ENCODE measurements at regions not wholly inside any gene's neighbourhood (a gene's known extent, or its start where the extent isn't known, plus 50 kb on each side); places are given as distances from the start of the nearest gene placed in this dataset.

DNA sequence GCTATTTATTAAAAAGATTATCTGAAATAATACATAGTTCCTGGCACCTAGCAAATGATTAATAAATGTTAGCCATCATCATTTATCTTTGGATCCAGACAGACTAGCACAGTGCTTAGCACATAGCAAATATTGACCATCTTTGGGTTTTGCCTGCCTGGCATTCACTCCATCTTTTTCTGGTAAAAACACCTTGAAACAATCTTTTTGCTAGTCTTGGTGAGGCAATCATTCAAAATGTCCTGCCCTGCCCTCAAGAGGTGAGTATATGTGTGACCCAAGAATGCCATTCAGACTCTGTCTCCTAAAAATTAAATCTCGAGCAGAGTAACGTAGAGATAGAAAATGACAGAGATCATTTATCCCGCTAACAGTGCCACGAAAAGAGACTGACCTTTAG lies 78.3 kb upstream of the ZNF280D start:
- Histone ChIP-seq H3K4me1 (no peaks in the 10 kb centered on the region), H3K9me3 (peaks cover 0 to 16% (median 0%) of the 10 kb centered on the region in 4 donors), H3K27ac (no peak overlapping the region), H3K36me3 (no peaks in the 10 kb centered on the region), H3K4me3 (no peak overlapping the region), H3K27me3 (no peaks in the 10 kb centered on the region)
- no peak for DNase-seq
- TF ChIP-seq, protein P1, sequence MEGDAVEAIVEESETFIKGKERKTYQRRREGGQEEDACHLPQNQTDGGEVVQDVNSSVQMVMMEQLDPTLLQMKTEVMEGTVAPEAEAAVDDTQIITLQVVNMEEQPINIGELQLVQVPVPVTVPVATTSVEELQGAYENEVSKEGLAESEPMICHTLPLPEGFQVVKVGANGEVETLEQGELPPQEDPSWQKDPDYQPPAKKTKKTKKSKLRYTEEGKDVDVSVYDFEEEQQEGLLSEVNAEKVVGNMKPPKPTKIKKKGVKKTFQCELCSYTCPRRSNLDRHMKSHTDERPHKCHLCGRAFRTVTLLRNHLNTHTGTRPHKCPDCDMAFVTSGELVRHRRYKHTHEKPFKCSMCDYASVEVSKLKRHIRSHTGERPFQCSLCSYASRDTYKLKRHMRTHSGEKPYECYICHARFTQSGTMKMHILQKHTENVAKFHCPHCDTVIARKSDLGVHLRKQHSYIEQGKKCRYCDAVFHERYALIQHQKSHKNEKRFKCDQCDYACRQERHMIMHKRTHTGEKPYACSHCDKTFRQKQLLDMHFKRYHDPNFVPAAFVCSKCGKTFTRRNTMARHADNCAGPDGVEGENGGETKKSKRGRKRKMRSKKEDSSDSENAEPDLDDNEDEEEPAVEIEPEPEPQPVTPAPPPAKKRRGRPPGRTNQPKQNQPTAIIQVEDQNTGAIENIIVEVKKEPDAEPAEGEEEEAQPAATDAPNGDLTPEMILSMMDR (IDR thresholded peaks at IDR 0.05), result no peak
- no peak for TF ChIP-seq POLR2A (IDR thresholded peaks at IDR 0.05)

- TF ChIP-seq POLR2A (IDR thresholded peaks at IDR 0.05), result no peak
- TF ChIP-seq, protein P1 (IDR thresholded peaks at IDR 0.05), result no peak
- no peaks in the 10 kb centered on the region for H3K36me3 ChIP-seq
- H3K4me3 ChIP-seq, result no peak overlapping the region
- no peak for DNase-seq
- H3K27ac ChIP-seq, result no peak overlapping the region
- H3K4me1 ChIP-seq, result no peaks in the 10 kb centered on the region
- H3K9me3 ChIP-seq, result peaks cover 0 to 16% (median 0%) of the 10 kb centered on the region in 4 donors
- no peaks in the 10 kb centered on the region for H3K27me3 ChIP-seq
Measured at GRCh38 chr15:56808160-56808559, 74.9 kb upstream of the ZNF280D start.

DNA sequence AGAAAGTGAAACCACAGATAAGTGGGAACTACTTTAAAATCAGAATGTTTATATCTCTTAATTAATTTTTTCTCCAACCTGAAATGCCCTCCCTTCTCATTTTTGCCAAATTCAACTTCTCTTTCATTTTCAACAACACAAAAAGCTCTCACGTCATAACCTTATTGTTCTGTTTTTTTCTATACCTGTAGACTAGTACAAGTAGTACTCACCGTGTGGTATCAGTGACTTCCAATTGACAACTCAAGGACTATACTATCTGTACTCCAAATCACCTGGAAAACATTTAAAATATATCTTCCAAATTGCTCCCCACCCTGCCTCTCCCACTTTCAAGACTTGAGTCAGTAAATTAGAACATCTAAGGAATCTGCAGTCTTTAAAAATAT lies 72.8 kb upstream of the ZNF280D start:
- peaks cover 0 to 16% (median 0%) of the 10 kb centered on the region in 4 donors for H3K9me3 ChIP-seq
- H3K27ac ChIP-seq, result no peak overlapping the region
- H3K4me1 ChIP-seq, result no peaks in the 10 kb centered on the region
- TF ChIP-seq POLR2A (IDR thresholded peaks at IDR 0.05), result no peak
- TF ChIP-seq, protein P1 (IDR thresholded peaks at IDR 0.05), result no peak
- no peaks in the 10 kb centered on the region for H3K36me3 ChIP-seq
- no peak for DNase-seq
- H3K4me3 ChIP-seq, result no peak overlapping the region
- no peaks in the 10 kb centered on the region for H3K27me3 ChIP-seq

DNA sequence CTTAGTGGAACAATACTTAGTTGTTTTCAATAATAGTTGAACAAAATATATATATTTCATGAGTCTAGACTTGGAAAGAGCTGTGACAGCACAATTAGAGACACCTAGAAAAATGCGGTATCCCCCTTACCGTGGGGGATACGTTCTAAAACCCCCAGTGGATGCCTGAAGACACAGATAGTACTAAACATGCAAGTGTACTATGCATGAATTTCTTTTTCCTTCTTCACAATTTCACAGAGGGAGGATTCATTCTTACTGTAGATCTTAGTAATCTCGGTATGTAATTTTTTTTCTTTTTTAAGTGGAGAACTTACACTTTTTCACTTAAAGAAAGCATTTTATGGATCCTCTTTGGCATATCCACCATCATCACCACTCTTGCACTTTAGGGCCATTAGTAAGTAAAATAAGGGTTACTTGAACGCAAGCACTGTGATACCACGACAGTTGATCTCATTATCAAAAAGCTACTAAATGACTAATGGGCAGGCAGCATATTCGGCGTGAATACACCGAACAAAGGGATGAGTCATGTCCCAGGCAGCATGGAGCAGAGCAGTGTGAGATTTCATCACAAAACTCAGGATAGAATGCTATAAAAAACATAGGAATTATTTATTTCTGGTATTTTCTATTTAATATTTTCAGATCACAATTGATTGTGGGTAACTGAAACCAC lies 72.3 kb upstream of the ZNF280D start:
- no peak overlapping the region for H3K4me3 ChIP-seq
- H3K36me3 ChIP-seq, result no peaks in the 10 kb centered on the region
- no peak for DNase-seq
- no peaks in the 10 kb centered on the region for H3K4me1 ChIP-seq
- H3K9me3 ChIP-seq, result peaks cover 0 to 16% (median 0%) of the 10 kb centered on the region in 4 donors
- no peaks in the 10 kb centered on the region for H3K27me3 ChIP-seq
- H3K27ac ChIP-seq, result no peak overlapping the region
- TF ChIP-seq, protein P1 (IDR thresholded peaks at IDR 0.05), result no peak
- no peak for TF ChIP-seq POLR2A (IDR thresholded peaks at IDR 0.05)

DNA sequence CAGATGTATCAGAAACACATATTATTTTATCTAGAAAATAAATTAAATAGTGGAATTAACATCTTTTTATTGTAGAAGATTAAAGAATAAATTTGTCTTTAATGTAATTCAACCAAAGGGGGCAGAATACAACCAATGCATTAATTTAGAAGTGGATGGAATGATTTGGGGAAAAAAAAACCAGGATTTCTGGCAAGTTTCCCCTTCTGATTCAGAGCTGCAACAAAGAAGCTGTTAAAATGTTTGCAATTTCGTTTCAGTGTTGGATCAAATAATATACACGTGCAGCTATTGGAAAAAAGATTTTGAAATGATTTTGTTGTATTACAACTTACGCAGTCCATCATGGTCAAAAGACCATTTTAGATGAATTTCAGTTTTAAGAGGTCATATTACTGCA lies 71.6 kb upstream of the ZNF280D start:
- Histone ChIP-seq H3K27ac (no peak overlapping the region), H3K4me1 (no peaks in the 10 kb centered on the region), H3K36me3 (no peaks in the 10 kb centered on the region), H3K27me3 (no peaks in the 10 kb centered on the region), H3K4me3 (no peak overlapping the region), H3K9me3 (peaks cover 0 to 16% (median 0%) of the 10 kb centered on the region in 4 donors)
- TF ChIP-seq POLR2A (IDR thresholded peaks at IDR 0.05), result no peak
- TF ChIP-seq, protein P1 (IDR thresholded peaks at IDR 0.05), result no peak
- no peak for DNase-seq
